Lower lobe of right lung (tissue), 2 donors: ENCODE measurements at regions not wholly inside any gene's neighbourhood (a gene's known extent, or its start where the extent isn't known, plus 50 kb on each side); places are given as distances from the start of the nearest gene placed in this dataset.

Experiments
- ATAC-seq, 2 donors: fragments of 200-7000 bp; cut with Tn5 transposase; one replicate each; pipeline ENCODE4 v1.9.1; 2020 to 2022; ENCODE audit warnings: mild to moderate bottlenecking in 2 of 2, moderate library complexity in 2 of 2
- DNase-seq: peaks from one replicate; pipeline ENCODE4 v3.0.0-alpha.2; 2020
- H3K27ac ChIP-seq: fragments of 200-600 bp; one replicate; pipeline ENCODE4 v1.8.0; 2022
- H3K27me3 ChIP-seq: fragments of 200-600 bp; one replicate; pipeline ENCODE4 v1.8.0; 2022; ENCODE audit warnings: low read depth
- H3K36me3 ChIP-seq: fragments of 200-600 bp; one replicate; pipeline ENCODE4 v1.8.0; 2022; ENCODE audit warnings: mild to moderate bottlenecking
- H3K4me1 ChIP-seq: fragments of 200-600 bp; one replicate; pipeline ENCODE4 v1.8.0; 2022
- H3K4me3 ChIP-seq: fragments of 200-600 bp; one replicate; pipeline ENCODE4 v1.8.0; 2022; ENCODE audit warnings: mild to moderate bottlenecking
- H3K9me3 ChIP-seq: fragments of 200-600 bp; one replicate; pipeline ENCODE4 v1.8.0; 2022
- intact Hi-C: fragments of 100-400 bp; cut with DNase I; formaldehyde crosslinking; loops from one replicate; pipeline ENCODE4 v1.11.0; 2022
- TF ChIP-seq, protein P1 (sequence below): fragments of 200-600 bp; IDR thresholded peaks from one replicate; pipeline ENCODE4 v1.8.0; 2022; ENCODE audit warnings: antibody characterized with exemption, mild to moderate bottlenecking
- donor health status: DM: no; HTN: yes; CAD: no; lungs with severe emphysema.

DNA sequence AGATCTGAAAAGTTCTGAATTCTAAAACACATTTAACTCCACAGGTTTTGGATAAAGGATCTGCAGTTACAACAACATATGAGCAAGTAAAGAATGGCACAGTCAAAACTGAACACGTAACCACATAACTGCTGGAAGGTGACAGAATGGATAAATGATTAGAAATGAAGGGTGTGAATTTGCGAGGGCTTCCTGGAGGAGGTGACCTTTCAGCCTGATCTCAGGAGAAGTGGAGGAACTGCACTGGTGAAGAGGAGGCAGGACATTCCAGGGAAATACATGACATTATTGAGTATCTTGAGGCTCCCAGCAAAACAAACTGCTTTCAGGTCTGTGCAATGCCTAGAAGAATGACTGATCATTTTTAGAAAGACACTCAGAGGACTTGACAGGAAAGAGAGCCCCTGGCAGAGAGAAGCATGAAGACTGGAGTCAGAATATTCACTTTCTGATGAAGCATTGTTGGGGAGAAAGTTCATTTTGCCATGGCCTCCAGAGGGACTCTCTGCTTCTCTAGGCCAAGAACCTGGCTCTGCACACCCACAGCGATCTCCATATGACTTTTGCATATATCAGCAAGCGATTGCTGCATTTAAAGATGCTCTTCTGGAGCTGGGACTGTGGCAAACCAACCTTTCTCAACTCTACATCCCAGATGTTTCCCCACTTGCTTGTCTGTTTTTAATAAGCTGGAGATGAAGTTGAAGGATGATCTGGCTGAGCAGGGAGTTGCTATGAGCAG lies 122.7 kb upstream of the FAM78B start:
- Histone ChIP-seq H3K9me3 (no peaks in the 10 kb centered on the region), H3K27ac (no peak overlapping the region), H3K36me3 (no peaks in the 10 kb centered on the region), H3K4me3 (no peak overlapping the region), H3K4me1 (no peaks in the 10 kb centered on the region), H3K27me3 (no peaks in the 10 kb centered on the region)
- no peak for DNase-seq
- TF ChIP-seq, protein P1, sequence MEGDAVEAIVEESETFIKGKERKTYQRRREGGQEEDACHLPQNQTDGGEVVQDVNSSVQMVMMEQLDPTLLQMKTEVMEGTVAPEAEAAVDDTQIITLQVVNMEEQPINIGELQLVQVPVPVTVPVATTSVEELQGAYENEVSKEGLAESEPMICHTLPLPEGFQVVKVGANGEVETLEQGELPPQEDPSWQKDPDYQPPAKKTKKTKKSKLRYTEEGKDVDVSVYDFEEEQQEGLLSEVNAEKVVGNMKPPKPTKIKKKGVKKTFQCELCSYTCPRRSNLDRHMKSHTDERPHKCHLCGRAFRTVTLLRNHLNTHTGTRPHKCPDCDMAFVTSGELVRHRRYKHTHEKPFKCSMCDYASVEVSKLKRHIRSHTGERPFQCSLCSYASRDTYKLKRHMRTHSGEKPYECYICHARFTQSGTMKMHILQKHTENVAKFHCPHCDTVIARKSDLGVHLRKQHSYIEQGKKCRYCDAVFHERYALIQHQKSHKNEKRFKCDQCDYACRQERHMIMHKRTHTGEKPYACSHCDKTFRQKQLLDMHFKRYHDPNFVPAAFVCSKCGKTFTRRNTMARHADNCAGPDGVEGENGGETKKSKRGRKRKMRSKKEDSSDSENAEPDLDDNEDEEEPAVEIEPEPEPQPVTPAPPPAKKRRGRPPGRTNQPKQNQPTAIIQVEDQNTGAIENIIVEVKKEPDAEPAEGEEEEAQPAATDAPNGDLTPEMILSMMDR = no peak
- intact Hi-C loops = no loop called here
- ATAC-seq = no peak

DNA sequence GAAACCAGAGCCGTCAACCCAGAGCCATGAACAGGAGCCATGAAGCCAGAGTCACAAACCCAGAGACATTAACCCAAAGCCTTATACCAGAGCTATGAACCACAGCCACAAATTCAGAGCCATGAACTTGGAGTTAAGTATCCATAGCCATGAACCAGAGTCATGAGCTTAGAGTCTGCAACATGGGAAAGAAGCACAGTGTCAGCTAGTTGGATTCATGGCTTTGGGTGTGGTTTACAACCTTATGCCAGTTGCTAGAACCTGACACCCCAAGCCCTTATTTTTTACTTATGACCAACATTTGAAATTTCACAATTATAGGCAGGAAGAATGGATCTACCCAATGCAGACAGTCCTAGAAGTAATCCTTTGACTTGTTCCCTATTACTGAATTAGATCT lies 128.9 kb upstream of the FAM78B start:
- Histone ChIP-seq H3K4me3 (no peak overlapping the region), H3K27me3 (no peaks in the 10 kb centered on the region), H3K27ac (no peak overlapping the region), H3K36me3 (no peaks in the 10 kb centered on the region), H3K4me1 (no peaks in the 10 kb centered on the region), H3K9me3 (no peaks in the 10 kb centered on the region)
- TF ChIP-seq, protein P1 = no peak
- ATAC-seq (no peak), DNase-seq (no peak)
- intact Hi-C loops = no loop called here

DNA sequence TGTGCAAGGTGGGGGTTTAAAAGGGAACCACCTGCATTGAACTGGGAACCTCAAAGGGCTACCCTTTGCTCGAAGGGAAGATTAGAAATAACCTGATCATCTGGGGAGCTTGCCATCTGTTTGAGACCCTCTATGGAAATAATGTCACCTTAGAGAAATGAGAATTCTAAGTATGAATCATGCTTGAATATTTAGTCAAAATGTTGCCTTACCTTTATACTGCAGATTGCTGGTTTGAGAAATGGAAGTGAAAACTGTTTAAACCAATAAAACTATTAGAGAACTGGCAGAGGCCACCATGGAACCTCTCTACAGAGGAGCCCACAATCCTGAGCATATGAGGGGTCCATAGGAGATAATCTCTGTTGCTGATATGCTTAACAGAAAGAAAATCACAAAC lies 131.2 kb upstream of the FAM78B start:
- ATAC-seq = no peak
- no peaks in the 10 kb centered on the region for H3K27me3 ChIP-seq
- TF ChIP-seq, protein P1 = no peak
- no peaks in the 10 kb centered on the region for H3K9me3 ChIP-seq
- no peak for DNase-seq
- intact Hi-C loops = no loop called here
- H3K4me1 ChIP-seq = no peaks in the 10 kb centered on the region
- H3K4me3 ChIP-seq = no peak overlapping the region
- no peak overlapping the region for H3K27ac ChIP-seq
- no peaks in the 10 kb centered on the region for H3K36me3 ChIP-seq

DNA sequence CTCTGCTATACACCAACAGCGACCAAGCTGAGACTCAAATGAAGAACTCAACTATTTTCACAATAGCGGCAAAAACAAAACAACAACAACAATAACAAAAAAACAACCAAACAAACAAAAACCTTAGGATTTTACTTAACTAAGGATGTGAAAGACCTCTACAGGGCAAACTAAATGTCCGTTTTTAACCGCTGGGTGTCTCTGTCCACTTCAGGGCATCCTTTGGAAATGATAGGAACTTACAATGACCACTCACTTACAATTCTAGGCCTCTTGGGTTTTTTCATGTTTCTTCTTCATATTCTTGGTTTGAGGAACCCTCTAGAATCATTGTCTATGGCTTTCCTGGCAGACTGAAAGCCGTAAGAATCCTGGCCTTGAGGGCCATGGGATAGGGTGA lies 134.0 kb upstream of the FAM78B start:
- H3K9me3 ChIP-seq = no peaks in the 10 kb centered on the region
- intact Hi-C loops = no loop called here
- TF ChIP-seq, protein P1 = no peak
- H3K36me3 ChIP-seq = no peaks in the 10 kb centered on the region
- H3K4me3 ChIP-seq = no peak overlapping the region
- no peak for DNase-seq
- H3K27me3 ChIP-seq = no peaks in the 10 kb centered on the region
- H3K4me1 ChIP-seq = no peaks in the 10 kb centered on the region
- no peak overlapping the region for H3K27ac ChIP-seq
- no peak for ATAC-seq

DNA sequence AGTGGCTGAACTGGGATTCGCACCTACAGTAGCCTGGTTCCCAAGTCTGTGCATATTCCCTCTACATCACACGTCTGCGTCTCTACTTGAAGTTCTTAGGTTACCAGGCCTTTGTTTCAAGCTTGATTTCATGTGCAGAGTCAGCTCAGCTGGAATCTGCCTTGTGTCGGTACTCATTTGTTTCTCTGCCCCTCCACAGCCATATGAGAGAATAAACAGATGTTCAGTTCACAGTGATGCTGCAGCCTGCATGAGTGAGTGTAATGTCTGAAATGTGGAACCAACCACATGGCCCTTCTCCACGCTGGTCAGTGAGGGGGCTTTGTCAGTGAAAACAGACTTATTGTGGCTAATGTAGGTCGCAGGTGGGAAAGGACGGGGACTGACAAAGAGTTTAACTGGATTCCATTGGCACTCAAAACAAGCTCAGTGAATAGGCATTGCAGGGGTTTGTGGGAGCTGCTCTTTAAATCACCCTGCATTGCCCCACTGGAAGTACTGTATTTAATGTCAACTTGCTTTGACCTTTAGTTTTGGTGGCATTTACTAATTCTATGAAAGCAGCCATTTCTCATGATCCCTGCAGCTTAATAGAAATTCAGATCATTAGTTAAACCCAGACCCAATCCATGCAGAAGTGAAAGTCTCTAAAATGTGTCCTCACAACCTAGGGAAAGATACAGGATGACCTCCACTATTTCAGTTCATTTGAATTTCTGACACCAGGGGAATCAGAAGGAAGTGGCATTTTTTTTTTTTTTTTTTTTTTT lies 136.4 kb upstream of the FAM78B start:
- no peaks in the 10 kb centered on the region for H3K27me3 ChIP-seq
- ATAC-seq (no peak), DNase-seq (no peak)
- no peaks in the 10 kb centered on the region for H3K4me1 ChIP-seq
- H3K27ac ChIP-seq = no peak overlapping the region
- TF ChIP-seq, protein P1 = no peak
- H3K4me3 ChIP-seq = no peak overlapping the region
- no peaks in the 10 kb centered on the region for H3K36me3 ChIP-seq
- no peaks in the 10 kb centered on the region for H3K9me3 ChIP-seq
- intact Hi-C loops = no loop called here
